HG02938 (cell line): ENCODE measurements at regions not wholly inside any gene's neighbourhood (a gene's known extent, or its start where the extent isn't known, plus 50 kb on each side); places are given as distances from the start of the nearest gene placed in this dataset.

Experiments
- ATAC-seq: cut with Tn5 transposase; IDR thresholded peaks from one replicate; pipeline ENCODE4 v1.9.1; 2021; ENCODE audit warnings: mild to moderate bottlenecking, moderate library complexity; ENCODE audit not compliant: unreplicated experiment

GRCh38 chr1:93013145-93014065, 52.1 kb upstream of the DIPK1A start:
- no peak for ATAC-seq

GRCh38 chr1:93014168-93014567, 52.9 kb upstream of the DIPK1A start:
- no peak for ATAC-seq

- ATAC-seq: no peak
Measured at GRCh38 chr1:93015590-93015989, 54.3 kb upstream of the DIPK1A start.

- ATAC-seq: no peak
Measured at GRCh38 chr1:93016171-93016570, 54.9 kb upstream of the DIPK1A start.

GRCh38 chr1:93021539-93022134, 57.4 kb upstream of the MTF2 start:
- peak; percentile 70 for ATAC-seq

GRCh38 chr1:93022580-93022979, 56.5 kb upstream of the MTF2 start:
- ATAC-seq: no peak

- ATAC-seq: no peak
Measured at GRCh38 chr1:93023281-93023680, 55.8 kb upstream of the MTF2 start.

GRCh38 chr1:93025572-93025971, 53.5 kb upstream of the MTF2 start:
- no peak for ATAC-seq

- ATAC-seq: no peak
Measured at GRCh38 chr1:93028542-93028941, 50.5 kb upstream of the MTF2 start.
